NB4 (cell line): ENCODE measurements at regions not wholly inside any gene's neighbourhood (a gene's known extent, or its start where the extent isn't known, plus 50 kb on each side); places are given as distances from the start of the nearest gene placed in this dataset.
"Not testable (repeated sequence)": the region's sequence is repeated elsewhere in the genome, so short reads cannot be mapped to it uniquely, and the experiment has no call there.

Experiments used
- DNase-seq: peaks from one replicate; pipeline ENCODE4 v3.0.0; 2010; ENCODE audit warnings: low read depth
- H3K4me3 ChIP-seq: one replicate; pipeline ENCODE4 v1.5.1; 2011; ENCODE audit warnings: mild to moderate bottlenecking, low read depth, low read length, moderate library complexity
- MYC ChIP-seq: IDR thresholded peaks from 2 replicates; pipeline ENCODE4 v1.6.1; 2011; ENCODE audit warnings: low read depth, low read length
- POLR2A ChIP-seq: IDR thresholded peaks from 2 replicates; pipeline ENCODE4 v1.6.1; 2011; ENCODE audit warnings: mild to moderate bottlenecking; ENCODE audit not compliant: insufficient read length; ENCODE audit errors: extremely low read depth
- TF ChIP-seq, protein P1 (sequence below): IDR thresholded peaks from 2 replicates; pipeline ENCODE4 v1.6.1; 2011; ENCODE audit warnings: low read depth, low read length
- TF ChIP-seq, protein P2 (sequence below): IDR thresholded peaks from one replicate; pipeline ENCODE4 v1.5.1; 2012; ENCODE audit warnings: low read depth, low read length

DNA sequence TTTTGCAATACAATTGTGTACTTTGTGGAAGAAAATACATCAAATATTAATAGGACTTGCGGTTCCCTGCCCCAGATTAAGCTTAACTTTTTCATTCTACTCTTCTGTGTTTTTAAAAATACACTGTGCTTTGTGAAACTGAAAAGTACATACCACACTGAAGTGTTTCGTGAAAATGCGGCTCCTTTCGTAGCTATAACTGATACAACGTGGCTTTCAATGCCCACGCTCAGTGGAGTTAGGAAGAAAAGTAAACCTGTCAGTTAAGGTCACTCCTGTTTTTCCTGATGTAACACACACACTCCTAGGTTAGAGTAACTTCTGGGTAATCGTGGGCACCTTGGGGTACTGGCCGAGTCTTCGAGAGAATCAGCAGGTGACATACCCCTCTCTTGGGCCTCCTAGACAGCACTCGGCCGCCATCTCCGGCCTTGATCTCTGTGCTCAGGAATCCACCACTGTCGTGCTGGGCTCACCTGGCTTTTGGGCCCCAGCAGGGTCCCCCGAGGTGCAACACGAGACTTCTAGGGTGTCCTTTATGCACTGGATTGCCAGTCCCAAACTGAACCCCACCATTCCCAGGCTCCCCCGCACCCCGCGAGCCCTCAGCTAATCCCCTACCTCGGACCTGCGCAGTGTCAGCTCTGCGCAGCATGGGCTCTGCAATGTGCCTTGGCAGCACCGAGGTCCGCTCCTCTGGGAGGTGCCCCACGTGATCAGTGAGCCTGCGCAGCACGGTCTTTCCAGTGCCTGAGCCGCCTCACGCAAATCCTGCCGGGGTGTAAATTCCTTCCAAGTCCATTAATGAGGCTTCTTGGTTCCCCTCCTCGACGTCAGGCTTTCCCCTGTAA is 162.6 kb upstream of the INTU start:
- TF ChIP-seq, protein P1, sequence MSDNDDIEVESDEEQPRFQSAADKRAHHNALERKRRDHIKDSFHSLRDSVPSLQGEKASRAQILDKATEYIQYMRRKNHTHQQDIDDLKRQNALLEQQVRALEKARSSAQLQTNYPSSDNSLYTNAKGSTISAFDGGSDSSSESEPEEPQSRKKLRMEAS: no peak
- TF ChIP-seq POLR2A (no peak), MYC (no peak)
- TF ChIP-seq, protein P2, sequence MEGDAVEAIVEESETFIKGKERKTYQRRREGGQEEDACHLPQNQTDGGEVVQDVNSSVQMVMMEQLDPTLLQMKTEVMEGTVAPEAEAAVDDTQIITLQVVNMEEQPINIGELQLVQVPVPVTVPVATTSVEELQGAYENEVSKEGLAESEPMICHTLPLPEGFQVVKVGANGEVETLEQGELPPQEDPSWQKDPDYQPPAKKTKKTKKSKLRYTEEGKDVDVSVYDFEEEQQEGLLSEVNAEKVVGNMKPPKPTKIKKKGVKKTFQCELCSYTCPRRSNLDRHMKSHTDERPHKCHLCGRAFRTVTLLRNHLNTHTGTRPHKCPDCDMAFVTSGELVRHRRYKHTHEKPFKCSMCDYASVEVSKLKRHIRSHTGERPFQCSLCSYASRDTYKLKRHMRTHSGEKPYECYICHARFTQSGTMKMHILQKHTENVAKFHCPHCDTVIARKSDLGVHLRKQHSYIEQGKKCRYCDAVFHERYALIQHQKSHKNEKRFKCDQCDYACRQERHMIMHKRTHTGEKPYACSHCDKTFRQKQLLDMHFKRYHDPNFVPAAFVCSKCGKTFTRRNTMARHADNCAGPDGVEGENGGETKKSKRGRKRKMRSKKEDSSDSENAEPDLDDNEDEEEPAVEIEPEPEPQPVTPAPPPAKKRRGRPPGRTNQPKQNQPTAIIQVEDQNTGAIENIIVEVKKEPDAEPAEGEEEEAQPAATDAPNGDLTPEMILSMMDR: no peak
- no peak for DNase-seq
- H3K4me3 ChIP-seq: no peak overlapping the region

DNA sequence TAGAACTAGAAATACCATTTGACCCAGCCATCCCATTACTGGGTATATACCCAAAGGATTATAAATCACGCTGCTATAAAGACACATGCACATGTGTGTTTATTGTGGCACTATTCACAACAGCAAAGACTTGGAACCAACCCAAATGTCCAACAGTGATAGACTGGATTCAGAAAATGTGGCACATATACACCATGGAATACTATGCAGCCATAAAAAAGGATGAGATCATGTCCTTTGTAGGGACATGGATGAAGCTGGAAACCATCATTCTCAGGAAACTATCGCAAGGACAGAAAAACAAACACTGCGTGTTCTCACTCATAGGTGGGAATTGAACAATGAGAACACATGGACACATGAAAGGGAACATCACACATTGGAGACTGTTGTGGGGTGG is 154.5 kb upstream of the INTU start:
- H3K4me3 ChIP-seq, DNase-seq: not testable (repeated sequence)

DNA sequence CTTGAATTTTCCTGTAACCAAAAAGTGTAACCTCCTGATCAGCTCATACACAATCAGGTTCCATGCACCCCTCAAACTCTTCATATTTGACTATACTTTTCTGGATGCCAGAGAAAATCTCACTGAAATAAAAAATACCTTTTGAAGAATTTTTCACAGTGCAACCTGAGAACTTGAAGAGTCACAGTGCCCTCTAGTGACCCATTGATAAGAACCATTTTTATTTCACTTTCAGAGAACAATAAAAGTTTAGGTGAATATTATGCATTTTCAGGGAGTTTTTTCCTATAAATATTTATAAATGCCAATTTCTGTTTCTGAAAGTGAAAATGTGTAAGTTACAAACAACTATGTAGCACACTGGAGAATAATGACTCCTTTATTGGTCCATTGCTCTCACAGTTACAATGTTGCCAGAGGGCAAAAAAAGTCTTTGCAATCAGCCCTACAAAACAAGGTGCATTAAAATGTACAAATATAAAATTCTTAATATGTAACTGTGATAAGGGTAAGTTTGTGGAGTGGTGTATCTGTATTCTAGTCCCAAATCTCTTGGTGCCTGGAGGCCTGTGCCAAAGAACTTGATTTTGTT is 153.6 kb upstream of the INTU start:
- H3K4me3 ChIP-seq: no peak overlapping the region
- peak; percentile 51 for DNase-seq
- TF ChIP-seq POLR2A (no peak), MYC (no peak)
- TF ChIP-seq, protein P2: peak; percentile 32
- TF ChIP-seq, protein P1: no peak

DNA sequence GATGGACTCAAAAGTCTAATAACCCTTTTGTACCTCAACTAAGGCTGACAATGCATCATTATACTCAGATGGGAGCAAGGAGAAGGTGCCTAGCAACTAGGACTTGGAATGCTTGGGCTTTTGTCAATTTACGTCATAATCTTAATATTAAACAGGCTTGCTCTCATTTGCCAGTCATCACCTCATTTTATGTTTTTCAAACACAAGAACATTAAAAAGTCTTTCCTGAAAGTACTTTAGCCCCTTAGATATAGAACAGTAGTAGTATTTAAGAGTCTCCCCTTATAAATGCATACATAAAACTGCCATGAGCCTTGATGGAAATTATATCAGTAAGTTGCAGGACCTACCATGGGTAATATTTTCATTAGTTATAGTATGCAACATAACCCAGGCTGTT is 150.7 kb upstream of the INTU start:
- no peak overlapping the region for H3K4me3 ChIP-seq
- DNase-seq: no peak
- TF ChIP-seq, protein P2: no peak
- TF ChIP-seq, protein P1: no peak

DNA sequence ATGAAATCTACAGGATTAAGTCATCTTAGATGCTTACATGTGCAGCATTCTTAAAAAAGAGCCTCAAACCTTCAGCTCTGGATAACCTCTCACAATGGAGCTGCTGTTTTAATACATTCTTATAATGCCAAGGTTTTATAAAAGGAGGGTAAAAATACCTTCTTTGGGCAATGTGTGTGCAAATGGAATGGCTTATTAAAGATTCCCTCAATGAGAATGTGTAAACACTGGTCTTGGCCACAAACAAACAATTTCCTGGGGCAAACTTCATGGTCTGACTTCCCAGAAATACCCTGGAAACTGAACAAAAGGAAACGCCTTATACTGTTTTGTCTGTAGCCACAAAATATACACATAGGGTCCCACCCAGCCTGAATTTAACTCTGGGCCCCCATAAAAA is 148.6 kb upstream of the INTU start:
- TF ChIP-seq, protein P2: no peak
- TF ChIP-seq MYC (no peak), POLR2A (no peak)
- TF ChIP-seq, protein P1: no peak
- DNase-seq: no peak
- no peak overlapping the region for H3K4me3 ChIP-seq

DNA sequence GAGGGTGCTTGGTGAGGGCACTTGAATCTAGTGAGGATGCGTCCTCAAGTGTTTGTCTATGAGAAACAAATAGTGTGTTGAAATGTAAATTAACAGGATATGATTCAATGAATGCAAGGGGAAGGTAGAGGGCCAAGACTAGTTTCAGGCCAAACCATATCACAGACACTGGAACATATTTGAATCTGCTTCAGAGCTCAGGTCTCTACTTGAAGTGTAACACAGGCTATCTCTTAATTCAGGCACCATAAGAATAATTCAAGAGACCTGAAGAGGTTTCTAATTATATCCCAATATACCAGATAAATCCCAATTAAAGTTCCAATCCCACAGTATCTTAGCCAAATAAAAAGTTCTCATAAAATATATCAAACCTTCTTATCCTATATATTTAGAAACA is 146.5 kb upstream of the INTU start:
- no peak overlapping the region for H3K4me3 ChIP-seq
- no peak for DNase-seq
- TF ChIP-seq POLR2A: no peak

DNA sequence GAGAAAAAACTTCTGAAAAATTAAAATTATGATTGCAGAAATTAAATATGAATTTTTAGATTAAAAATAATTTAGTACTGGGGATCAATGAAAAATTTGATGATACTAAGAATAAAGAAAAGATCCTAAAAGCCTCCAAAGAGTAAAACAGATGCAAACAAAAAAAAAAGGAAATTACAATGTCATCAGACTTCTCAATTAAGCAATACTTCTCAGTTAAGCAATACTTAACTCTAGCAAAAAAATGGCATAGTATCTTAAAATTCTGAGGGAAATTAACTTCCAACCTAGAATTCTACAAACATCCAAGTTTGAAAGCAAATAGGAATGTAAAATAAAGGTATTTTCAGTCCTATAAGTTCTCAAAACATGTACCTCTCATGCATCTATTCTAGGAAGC is 141.2 kb upstream of the INTU start:
- peak; percentile 10 for DNase-seq
- H3K4me3 ChIP-seq: no peak overlapping the region
- TF ChIP-seq MYC: no peak

DNA sequence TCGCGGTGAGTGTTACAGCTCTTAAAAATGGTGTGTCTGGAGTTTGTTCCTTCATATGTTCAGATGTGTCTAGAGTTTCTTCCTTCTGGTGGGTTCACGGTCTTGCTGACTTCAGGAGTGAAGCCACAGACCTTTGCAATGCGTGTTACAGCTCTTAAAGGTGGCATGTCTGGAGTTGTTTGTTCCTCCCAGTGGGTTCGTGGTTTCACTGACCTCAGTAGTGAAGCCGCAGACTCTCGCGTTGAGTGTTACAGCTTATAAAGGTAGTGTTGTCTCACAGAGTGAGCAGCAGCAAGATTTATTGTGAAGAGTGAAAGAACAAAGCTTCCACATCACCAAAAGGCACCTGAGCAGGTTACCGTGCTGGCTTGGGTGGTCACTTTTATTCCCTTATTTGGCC is 135.9 kb upstream of the INTU start:
- not testable (repeated sequence) for DNase-seq, H3K4me3 ChIP-seq
